Activated CD8-positive, alpha-beta memory T cell treated with anti-CD3 and anti-CD28 coated beads for 36 hours (primary cell): ENCODE measurements at regions not wholly inside any gene's neighbourhood (a gene's known extent, or its start where the extent isn't known, plus 50 kb on each side); places are given as distances from the start of the nearest gene placed in this dataset.

Experiments
- CTCF ChIA-PET: fragments of 350-600 bp; sonication (Branson Sonifier 250); formaldehyde crosslinking; loops from one replicate; lab custom pipeline; 2021; ENCODE audit warnings: antibody characterized with exemption; lab: Charles Lee
- POLR2A ChIA-PET: fragments of 350-600 bp; sonication (Branson Sonifier 250); formaldehyde crosslinking; loops from one replicate; lab custom pipeline; 2021; ENCODE audit warnings: antibody characterized with exemption; lab: Charles Lee

- POLR2A ChIA-PET = no interaction called here
Measured at GRCh38 chr18:46329736-46330246, 225.6 kb downstream of the HAUS1 start.

GRCh38 chr18:46331316-46331715, 227.1 kb downstream of the HAUS1 start:
- POLR2A ChIA-PET = no interaction called here
- CTCF ChIA-PET = no interaction called here

More at GRCh38 chr18:46329736-46330246, 225.6 kb downstream of the HAUS1 start:
- CTCF ChIA-PET = no interaction called here

- POLR2A ChIA-PET = no interaction called here
- CTCF ChIA-PET = no interaction called here
Measured at GRCh38 chr18:46332286-46332801, 228.2 kb downstream of the HAUS1 start.

GRCh38 chr18:46332921-46333341, 228.7 kb downstream of the HAUS1 start:
- ChIA-PET CTCF (no interaction called here), POLR2A (no interaction called here)

- CTCF ChIA-PET = no interaction called here
- POLR2A ChIA-PET = interaction anchor here (0.7 kb wide), 1 partner anchor 14 kb away, joined by 3 read pairs; no protein-coding TSS in a partner anchor
Measured at GRCh38 chr18:46333431-46334135, 229.4 kb downstream of the HAUS1 start.

- POLR2A ChIA-PET = no interaction called here
- CTCF ChIA-PET = no interaction called here
Measured at GRCh38 chr18:46334868-46335281, 230.7 kb downstream of the HAUS1 start.

GRCh38 chr18:46335534-46336101, 231.4 kb downstream of the HAUS1 start:
- POLR2A ChIA-PET = no interaction called here
- CTCF ChIA-PET = no interaction called here

GRCh38 chr18:46336278-46337111, 232.3 kb downstream of the HAUS1 start:
- CTCF ChIA-PET = no interaction called here
- POLR2A ChIA-PET = no interaction called here

- POLR2A ChIA-PET = no interaction called here
Measured at GRCh38 chr18:46337271-46337670, 233.1 kb downstream of the HAUS1 start.

GRCh38 chr18:46338205-46338604, 234.0 kb downstream of the HAUS1 start:
- ChIA-PET POLR2A (no interaction called here), CTCF (interaction anchor here (1.0 kb wide), 1 partner anchor 322 kb away, joined by 3 read pairs; no protein-coding TSS in a partner anchor)

More at GRCh38 chr18:46337271-46337670, 233.1 kb downstream of the HAUS1 start:
- CTCF ChIA-PET = no interaction called here

- ChIA-PET CTCF (interaction anchor here (1.0 kb wide), 1 partner anchor 322 kb away, joined by 3 read pairs; no protein-coding TSS in a partner anchor), POLR2A (no interaction called here)
Measured at GRCh38 chr18:46338766-46339165, 234.6 kb downstream of the HAUS1 start.

- CTCF ChIA-PET = no interaction called here
- POLR2A ChIA-PET = no interaction called here
Measured at GRCh38 chr18:46340716-46341115, 236.5 kb downstream of the HAUS1 start.

GRCh38 chr18:46341986-46342525, 237.9 kb downstream of the HAUS1 start:
- POLR2A ChIA-PET = no interaction called here
- CTCF ChIA-PET = no interaction called here

- ChIA-PET CTCF (no interaction called here), POLR2A (no interaction called here)
Measured at GRCh38 chr18:46343456-46343855, 239.3 kb downstream of the HAUS1 start.

- ChIA-PET CTCF (interaction anchor here (0.6 kb wide), 1 partner anchor 150 kb away, joined by 3 read pairs; no protein-coding TSS in a partner anchor), POLR2A (no interaction called here)
Measured at GRCh38 chr18:46343931-46344372, 239.8 kb downstream of the HAUS1 start.

GRCh38 chr18:46344416-46345180, 240.4 kb downstream of the HAUS1 start:
- ChIA-PET CTCF (interaction anchor here (0.6 kb wide), 1 partner anchor 151 kb away, joined by 3 read pairs; no protein-coding TSS in a partner anchor), POLR2A (no interaction called here)

- ChIA-PET CTCF (no interaction called here), POLR2A (no interaction called here)
Measured at GRCh38 chr18:46345181-46345465, 240.9 kb downstream of the HAUS1 start.

- ChIA-PET CTCF (no interaction called here), POLR2A (no interaction called here)
Measured at GRCh38 chr18:46346213-46346612, 242.0 kb downstream of the HAUS1 start.
